K562 (cell line): ENCODE measurements at regions not wholly inside any gene's neighbourhood (a gene's known extent, or its start where the extent isn't known, plus 50 kb on each side); places are given as distances from the start of the nearest gene placed in this dataset.

Source experiments
- CBX8 ChIP-seq: fragments of 200-600 bp; sonication (generic); IDR thresholded peaks from 2 replicates; pipeline ENCODE4 v1.6.1; 2012; ENCODE audit warnings: borderline replicate concordance, mixed run types, low read depth, mild to moderate bottlenecking, moderate library complexity, mixed read lengths, low read length, control low read depth, inconsistent platforms; ENCODE audit not compliant: poor library complexity, severe bottlenecking; ENCODE audit errors: extremely low read depth
- CGGBP1 ChIP-seq: fragments of 250-450 bp; sonication (Bioruptor Pico); IDR thresholded peaks from 2 replicates; pipeline ENCODE4 v1.9.0; 2021; ENCODE audit warnings: mild to moderate bottlenecking
- CHCHD3 ChIP-seq: fragments of 250-450 bp; sonication (Bioruptor Pico); IDR thresholded peaks from 2 replicates; pipeline ENCODE4 v2.1.2; 2022; ENCODE audit warnings: mild to moderate bottlenecking
- JUN ChIP-seq, 2 experiments: sonication (generic) in 1 of 2; formaldehyde crosslinking in 1 of 2; IDR thresholded peaks; 2 replicates each; pipeline versions ENCODE4 v1.6.1 to v1.8.0; 2012 to 2022; ENCODE audit warnings: borderline replicate concordance in 2 of 2, mild to moderate bottlenecking in 2 of 2, improper control_type of control experiment in 1 of 2, low read depth in 1 of 2, low read length in 1 of 2, missing genetic modification reagents in 1 of 2
- KLF16 ChIP-seq: IDR thresholded peaks from 2 replicates; pipeline ENCODE4 v1.6.1; 2016; ENCODE audit warnings: antibody characterized with exemption
- NR3C1 ChIP-seq: sonication (generic); formaldehyde crosslinking; IDR thresholded peaks from 2 replicates; pipeline ENCODE4 v1.8.1; 2022; ENCODE audit warnings: missing genetic modification reagents
- POLR2AphosphoS5 ChIP-seq: IDR thresholded peaks from 2 replicates; pipeline ENCODE4 v1.6.1; 2011; ENCODE audit warnings: mild to moderate bottlenecking, low read depth, low read length, moderate library complexity; ENCODE audit not compliant: control insufficient read depth, insufficient read depth

GRCh38 chr4:125956276-125956675, 641.5 kb downstream of the FAT4 start:
- TF ChIP-seq CGGBP1, result no peak
- TF ChIP-seq NR3C1, result no peak
- no peak for TF ChIP-seq CBX8
- TF ChIP-seq CHCHD3, result no peak
- no peak for TF ChIP-seq POLR2AphosphoS5
- TF ChIP-seq KLF16, result no peak
- TF ChIP-seq JUN (IDR thresholded peaks at IDR 0.05; ENCODE audit: borderline replicate concordance, low read depth, low read length), result no peak
- no peak for TF ChIP-seq JUN (CRISPR knock-in tag; IDR thresholded peaks at IDR 0.05; ENCODE audit: borderline replicate concordance)
